Subcutaneous abdominal adipose tissue (tissue), 5 donors: ENCODE measurements at regions not wholly inside any gene's neighbourhood (a gene's known extent, or its start where the extent isn't known, plus 50 kb on each side); places are given as distances from the start of the nearest gene placed in this dataset.

Source experiments
- H3K27ac ChIP-seq: one replicate; pipeline ENCODE4 v1.7.0; 2013; ENCODE audit warnings: low read depth, mild to moderate bottlenecking, inconsistent platforms, low read length, moderate library complexity
- H3K27me3 ChIP-seq, 5 donors: one replicate each; pipeline ENCODE4 v1.7.0; 2013; ENCODE audit warnings: low read length in 5 of 5, inconsistent platforms in 1 of 5; ENCODE audit not compliant: control insufficient read depth in 5 of 5, insufficient read depth in 4 of 5
- H3K36me3 ChIP-seq, 5 donors: one replicate each; pipeline ENCODE4 v1.7.0; 2013; ENCODE audit warnings: low read length in 5 of 5; ENCODE audit not compliant: control insufficient read depth in 5 of 5, insufficient read depth in 5 of 5
- H3K4me1 ChIP-seq, 5 donors: one replicate each; pipeline ENCODE4 v1.7.0; 2013; ENCODE audit warnings: low read length in 5 of 5, mild to moderate bottlenecking in 3 of 5, moderate library complexity in 1 of 5; ENCODE audit not compliant: control insufficient read depth in 5 of 5, insufficient read depth in 5 of 5
- H3K4me3 ChIP-seq, 5 donors: one replicate each; pipeline ENCODE4 v1.7.0; 2013; ENCODE audit warnings: low read length in 5 of 5, low read depth in 1 of 5
- H3K9ac ChIP-seq, 5 donors: one replicate each; pipeline ENCODE4 v1.7.0; 2013; ENCODE audit warnings: low read length in 5 of 5, mild to moderate bottlenecking in 4 of 5, moderate library complexity in 3 of 5
- H3K9me3 ChIP-seq, 5 donors: one replicate each; pipeline ENCODE4 v1.7.0; 2013; ENCODE audit warnings: low read length in 5 of 5; ENCODE audit not compliant: control insufficient read depth in 5 of 5
- donor health status: healthy.
- donor health status: healthy.
- donor health status: healthy.
- donor health status: healthy.
- donor health status: healthy.

DNA sequence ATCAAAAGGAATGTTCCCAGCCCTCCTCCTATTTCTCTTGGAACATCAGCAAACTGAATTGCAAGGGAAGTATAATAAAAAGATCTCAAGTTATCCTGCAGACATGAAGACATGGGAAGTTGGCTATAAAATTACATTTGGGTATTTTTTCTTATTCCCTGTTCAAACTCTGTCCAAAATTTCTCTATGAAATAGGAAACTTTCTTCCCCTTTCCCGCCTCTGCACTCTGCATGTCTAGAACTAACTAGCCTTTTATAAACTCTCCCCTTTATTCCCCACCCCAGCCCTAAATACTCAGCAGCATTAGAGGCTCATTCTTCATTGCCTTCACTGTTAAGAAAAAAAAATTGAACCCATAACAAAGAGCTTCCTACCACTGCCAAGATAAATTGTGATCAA, 126.7 kb upstream of the EDNRA start:
- Histone ChIP-seq H3K36me3 (no peaks in the 10 kb centered on the region), H3K27me3 (no peaks in the 10 kb centered on the region), H3K9ac (no peak overlapping the region), H3K4me3 (no peak overlapping the region), H3K27ac (no peak overlapping the region), H3K4me1 (peaks cover 0 to 3% (median 0%) of the 10 kb centered on the region in 5 donors), H3K9me3 (no peaks in the 10 kb centered on the region)

DNA sequence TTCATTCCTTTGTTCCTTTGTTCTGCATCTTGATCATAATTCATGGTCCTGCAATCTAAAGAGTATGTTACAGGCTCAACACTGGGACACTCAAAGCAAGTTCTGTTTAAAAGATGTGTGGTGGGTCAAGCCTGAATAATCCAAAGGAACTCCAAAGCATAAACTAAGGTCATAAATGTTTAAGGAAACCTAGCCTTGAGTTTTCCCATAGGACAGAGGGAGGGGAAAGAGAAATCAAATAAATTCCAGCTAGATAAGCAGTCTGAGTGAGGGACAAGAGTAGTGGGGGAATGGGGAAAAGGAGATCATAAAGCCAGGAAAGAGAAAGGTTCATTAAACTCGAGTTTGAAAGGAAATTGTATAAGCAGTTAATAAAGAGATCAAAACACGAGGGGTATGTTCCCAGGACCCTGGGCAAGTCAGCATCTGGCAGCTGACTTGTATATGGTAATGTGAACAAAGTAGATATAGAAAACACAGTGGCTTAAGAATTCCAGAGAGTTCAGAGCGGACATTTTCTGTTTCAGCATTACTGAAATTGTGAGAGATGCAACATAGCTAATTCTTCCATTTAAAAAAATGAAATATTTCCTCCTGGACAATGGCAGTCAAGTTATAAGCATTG, 125.8 kb upstream of the EDNRA start:
- H3K27me3 ChIP-seq = no peaks in the 10 kb centered on the region
- peaks cover 0 to 3% (median 0%) of the 10 kb centered on the region in 5 donors for H3K4me1 ChIP-seq
- H3K36me3 ChIP-seq = no peaks in the 10 kb centered on the region
- no peaks in the 10 kb centered on the region for H3K9me3 ChIP-seq
- H3K9ac ChIP-seq = no peak overlapping the region
- H3K27ac ChIP-seq = no peak overlapping the region
- no peak overlapping the region for H3K4me3 ChIP-seq

DNA sequence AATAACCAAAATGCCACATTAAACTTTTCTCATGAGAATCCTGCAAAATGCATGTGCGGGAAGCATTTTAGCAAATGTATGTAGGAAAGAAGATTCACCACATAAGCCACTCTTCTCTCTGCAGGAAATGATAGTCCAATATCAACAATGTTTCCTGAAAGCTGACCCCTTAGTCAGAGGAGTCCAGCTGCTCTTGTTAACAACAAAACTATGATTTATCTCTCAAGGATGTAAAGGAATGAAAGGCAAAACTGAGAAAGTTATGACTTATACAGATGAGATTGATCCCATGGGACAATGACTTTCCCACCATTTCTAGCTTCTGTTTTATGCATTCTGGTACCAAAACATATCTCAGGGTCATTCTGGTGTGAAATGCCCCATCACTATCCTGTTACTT, 125.0 kb upstream of the EDNRA start:
- Histone ChIP-seq H3K4me1 (peaks cover 0 to 3% (median under 1%) of the 10 kb centered on the region in 5 donors), H3K4me3 (no peak overlapping the region), H3K9ac (no peak overlapping the region), H3K27ac (no peak overlapping the region), H3K9me3 (no peaks in the 10 kb centered on the region), H3K36me3 (no peaks in the 10 kb centered on the region), H3K27me3 (no peaks in the 10 kb centered on the region)

DNA sequence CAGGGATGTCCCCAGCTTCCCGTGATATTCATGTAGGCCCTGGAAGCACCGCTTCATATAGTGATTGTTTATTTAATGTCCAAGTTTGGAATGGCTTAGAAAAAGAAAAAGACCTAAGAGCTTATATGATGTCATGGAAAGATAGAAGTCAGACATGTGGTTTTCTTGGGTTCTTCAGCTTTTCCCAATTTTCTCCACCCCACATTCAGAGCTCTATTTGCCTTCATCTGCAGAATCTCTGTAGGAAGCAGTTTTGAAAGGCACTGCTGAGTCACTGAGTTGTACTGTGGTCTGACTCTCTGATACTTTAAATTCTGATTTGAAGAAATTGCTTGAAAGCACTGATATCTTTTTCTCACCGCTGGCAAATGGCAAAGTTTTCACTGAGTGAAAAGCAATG, 120.6 kb upstream of the EDNRA start:
- Histone ChIP-seq H3K27ac (no peak overlapping the region), H3K9ac (peak overlapping the region in 1 of 5 donors; percentile 28), H3K4me1 (peaks cover 0 to 24% (median 22%) of the 10 kb centered on the region in 5 donors), H3K4me3 (no peak overlapping the region), H3K9me3 (no peaks in the 10 kb centered on the region), H3K36me3 (no peaks in the 10 kb centered on the region), H3K27me3 (no peaks in the 10 kb centered on the region)

DNA sequence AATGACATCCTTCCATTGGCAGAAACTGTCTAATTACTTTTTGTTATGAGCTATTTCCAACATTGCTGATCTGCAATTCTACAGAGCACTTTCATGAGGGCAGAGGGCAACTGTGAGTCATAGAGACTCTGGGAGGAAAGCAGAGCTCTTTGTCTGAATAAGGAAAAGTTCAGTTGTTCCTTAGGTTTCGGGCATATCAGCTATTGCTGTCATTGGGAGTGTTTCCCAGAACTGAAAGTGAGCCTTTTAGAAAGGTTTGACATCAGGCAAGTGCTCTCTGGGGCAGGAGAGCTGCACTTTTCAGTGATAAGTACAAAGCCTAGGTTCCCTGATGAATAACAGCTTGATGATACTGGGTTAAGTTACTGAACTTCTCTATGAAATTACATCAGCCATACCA, 119.2 kb upstream of the EDNRA start:
- peak overlapping the region; percentile 75 for H3K27ac ChIP-seq
- H3K4me1 ChIP-seq = peaks cover 0 to 24% (median 22%) of the 10 kb centered on the region in 5 donors
- H3K36me3 ChIP-seq = no peaks in the 10 kb centered on the region
- no peak overlapping the region for H3K4me3 ChIP-seq
- H3K9ac ChIP-seq = no peak overlapping the region
- no peaks in the 10 kb centered on the region for H3K27me3 ChIP-seq
- no peaks in the 10 kb centered on the region for H3K9me3 ChIP-seq

DNA sequence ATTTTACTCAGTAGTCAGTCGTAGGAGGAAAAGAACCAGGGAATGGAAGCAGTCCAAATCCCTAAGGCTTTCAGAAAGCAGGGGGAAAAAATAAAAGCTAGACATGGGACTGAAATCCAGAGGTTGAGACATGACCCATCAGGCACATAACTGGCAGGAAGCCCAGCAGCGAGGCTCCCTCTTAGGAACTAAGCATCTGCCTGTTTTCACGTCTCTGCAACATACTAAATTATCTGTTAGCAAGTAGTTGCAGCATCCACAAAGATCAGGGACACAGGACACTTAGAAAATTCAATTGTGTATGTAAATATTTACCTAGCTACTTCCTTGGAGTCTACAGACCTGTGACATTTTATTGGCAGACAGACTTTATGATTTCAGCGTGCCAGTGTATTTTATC, 118.0 kb upstream of the EDNRA start:
- Histone ChIP-seq H3K4me1 (peaks cover 0 to 24% (median 22%) of the 10 kb centered on the region in 5 donors), H3K4me3 (no peak overlapping the region), H3K27me3 (no peaks in the 10 kb centered on the region), H3K9ac (no peak overlapping the region), H3K27ac (peak overlapping the region; percentile 75), H3K9me3 (no peaks in the 10 kb centered on the region), H3K36me3 (no peaks in the 10 kb centered on the region)

DNA sequence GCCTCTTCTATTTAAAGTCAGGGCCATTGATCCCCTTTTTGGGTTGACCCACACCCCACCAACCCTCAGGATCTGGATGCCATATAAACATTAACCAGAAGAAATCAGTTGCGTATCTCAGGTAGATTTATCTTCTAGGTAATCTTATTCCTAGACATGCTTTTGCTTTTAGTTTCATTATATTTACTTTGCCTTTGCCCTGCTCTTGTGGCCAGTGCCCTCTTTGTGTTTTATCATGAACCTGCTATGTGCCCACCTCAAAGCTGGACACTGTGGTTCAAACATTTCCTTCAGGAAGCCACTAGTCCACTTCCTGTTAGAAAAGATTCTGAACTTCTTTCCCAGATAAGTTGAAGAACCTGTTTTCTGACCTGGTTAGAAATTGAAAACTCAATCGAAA, 117.4 kb upstream of the EDNRA start:
- no peaks in the 10 kb centered on the region for H3K27me3 ChIP-seq
- H3K9me3 ChIP-seq = no peaks in the 10 kb centered on the region
- peak overlapping the region; percentile 75 for H3K27ac ChIP-seq
- H3K4me3 ChIP-seq = no peak overlapping the region
- no peak overlapping the region for H3K9ac ChIP-seq
- H3K4me1 ChIP-seq = peaks cover 0 to 24% (median 22%) of the 10 kb centered on the region in 5 donors
- H3K36me3 ChIP-seq = no peaks in the 10 kb centered on the region

DNA sequence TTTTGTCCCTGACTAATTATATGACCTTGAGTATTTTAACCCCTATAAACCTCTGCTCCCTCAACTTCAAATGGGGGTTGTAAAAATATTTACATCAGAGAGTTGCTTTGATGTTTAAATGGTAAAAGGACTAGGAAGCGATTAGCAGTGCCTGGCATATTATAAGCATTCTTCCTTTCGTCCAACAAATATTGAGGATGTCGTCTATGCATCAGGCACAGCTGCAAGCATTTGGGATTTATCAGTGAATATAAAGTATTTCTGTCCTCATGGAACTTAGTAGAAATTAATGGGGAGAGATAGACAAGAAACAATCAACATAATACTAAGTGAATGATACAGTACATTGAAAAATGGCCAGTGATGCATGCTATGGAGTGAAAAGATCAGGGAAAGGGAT, 115.5 kb upstream of the EDNRA start:
- H3K4me3 ChIP-seq = no peak overlapping the region
- no peak overlapping the region for H3K9ac ChIP-seq
- no peaks in the 10 kb centered on the region for H3K27me3 ChIP-seq
- H3K27ac ChIP-seq = no peak overlapping the region
- H3K36me3 ChIP-seq = no peaks in the 10 kb centered on the region
- no peaks in the 10 kb centered on the region for H3K9me3 ChIP-seq
- peaks cover 0 to 24% (median 22%) of the 10 kb centered on the region in 5 donors for H3K4me1 ChIP-seq

DNA sequence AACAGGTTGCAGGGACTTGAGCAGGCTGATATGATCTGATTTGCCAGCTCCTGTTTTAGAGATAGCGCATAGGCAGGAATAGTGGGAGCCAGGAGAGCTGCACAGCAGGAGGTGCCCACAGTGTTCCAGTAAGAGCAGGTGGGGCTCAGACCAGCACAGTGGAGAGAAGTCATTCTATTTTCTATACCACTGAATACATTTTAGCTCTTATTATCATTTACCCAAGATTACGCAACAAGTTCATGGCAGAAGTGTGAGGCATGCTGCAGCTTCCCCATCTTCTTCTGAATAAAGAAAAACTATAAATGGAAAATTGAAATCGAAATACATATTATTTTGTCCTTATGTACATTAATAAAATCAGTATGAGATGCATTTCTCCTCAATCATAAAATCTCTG, 114.7 kb upstream of the EDNRA start:
- Histone ChIP-seq H3K27ac (no peak overlapping the region), H3K27me3 (no peaks in the 10 kb centered on the region), H3K9me3 (no peaks in the 10 kb centered on the region), H3K4me3 (no peak overlapping the region), H3K9ac (no peak overlapping the region), H3K4me1 (peaks cover 0 to 21% (median 20%) of the 10 kb centered on the region in 5 donors), H3K36me3 (no peaks in the 10 kb centered on the region)

DNA sequence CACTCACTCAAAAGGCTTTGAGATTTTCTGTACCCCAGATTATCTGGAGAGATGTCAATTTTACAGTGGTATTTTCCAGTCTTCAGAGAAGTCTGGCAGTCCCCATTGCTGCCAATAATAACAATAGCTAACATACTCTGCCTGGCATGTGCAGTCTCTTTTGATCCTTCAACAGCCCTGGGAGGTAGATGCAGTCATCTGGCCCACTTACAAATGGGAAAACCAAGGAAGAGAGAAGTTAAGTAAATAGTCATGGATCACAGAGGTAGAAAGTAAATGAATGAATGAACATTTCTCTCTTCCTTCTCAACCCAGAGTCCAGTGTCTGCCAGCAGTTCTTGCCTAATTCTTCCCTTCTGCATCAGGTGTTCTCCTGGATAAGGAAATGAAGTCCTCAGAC, 113.0 kb upstream of the EDNRA start:
- Histone ChIP-seq H3K4me1 (peaks cover 0 to 5% (median 3%) of the 10 kb centered on the region in 5 donors), H3K4me3 (no peak overlapping the region), H3K27me3 (no peaks in the 10 kb centered on the region), H3K9me3 (no peaks in the 10 kb centered on the region), H3K36me3 (no peaks in the 10 kb centered on the region), H3K27ac (no peak overlapping the region), H3K9ac (no peak overlapping the region)
